Astrocyte of the hippocampus (primary cell): ENCODE measurements at regions not wholly inside any gene's neighbourhood (a gene's known extent, or its start where the extent isn't known, plus 50 kb on each side); places are given as distances from the start of the nearest gene placed in this dataset.
"Not testable (repeated sequence)": the region's sequence is repeated elsewhere in the genome, so short reads cannot be mapped to it uniquely, and the experiment has no call there.

Experiments used
- DNase-seq: peaks from one replicate; pipeline ENCODE4 v3.0.0; 2011; ENCODE audit warnings: low read depth, low spot score

DNA sequence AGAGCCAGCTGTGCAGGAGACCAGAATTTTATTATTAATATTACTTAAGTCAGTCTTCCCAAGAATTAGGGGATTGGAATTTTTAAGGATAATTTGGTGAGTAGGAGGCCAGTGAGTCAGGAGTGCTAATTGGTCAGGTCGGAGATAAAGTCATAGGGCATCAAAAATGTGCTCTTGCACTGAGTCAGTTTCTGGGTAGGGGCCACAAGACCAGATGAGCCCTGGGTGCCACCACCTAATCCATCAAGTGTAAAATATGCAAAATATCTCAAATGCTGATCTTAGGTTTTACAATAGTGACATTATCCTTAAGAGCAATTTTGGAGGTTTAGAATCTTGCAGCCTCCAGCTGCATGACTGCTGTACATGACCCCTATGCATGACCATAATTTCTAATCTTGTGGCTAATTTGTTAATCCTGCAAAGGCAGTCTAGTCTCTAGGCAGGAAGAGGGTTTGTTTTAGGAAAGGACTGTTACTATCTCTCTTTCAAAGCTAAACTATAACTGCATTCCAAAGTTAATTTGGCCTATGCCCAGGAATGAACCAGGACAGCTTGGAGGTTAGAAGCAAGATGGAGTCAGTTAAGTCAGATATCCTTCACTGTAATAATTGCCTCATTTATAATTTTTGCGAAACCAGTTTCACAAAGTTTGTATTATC lies 215.9 kb downstream of the RNF152 start:
- no peak for DNase-seq

DNA sequence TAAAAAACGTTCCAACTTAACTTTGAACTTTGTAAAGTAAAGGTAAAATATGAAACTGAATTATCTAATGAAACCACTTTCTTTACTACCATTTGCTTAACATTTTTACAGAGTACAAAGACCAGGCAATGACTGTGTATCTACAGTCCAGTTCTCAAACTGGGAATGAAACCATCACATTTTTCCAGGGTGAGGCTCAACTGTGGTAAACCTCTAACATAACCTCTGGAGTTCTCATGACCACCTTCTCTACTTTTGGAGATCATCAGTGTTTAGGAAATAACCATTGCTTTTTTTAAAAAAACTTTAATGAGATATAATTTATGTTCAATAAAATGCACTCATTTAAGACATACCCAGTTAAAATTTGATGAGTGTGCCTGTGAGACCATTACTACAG lies 223.5 kb downstream of the RNF152 start:
- peak; percentile 48 for DNase-seq

- DNase-seq = no peak
These were observed 225.8 kb downstream of the RNF152 start for GRCh38 chr18:61666876-61667590.

GRCh38 chr18:61664419-61665084 lies 228.3 kb downstream of the RNF152 start:
- DNase-seq = no peak

DNA sequence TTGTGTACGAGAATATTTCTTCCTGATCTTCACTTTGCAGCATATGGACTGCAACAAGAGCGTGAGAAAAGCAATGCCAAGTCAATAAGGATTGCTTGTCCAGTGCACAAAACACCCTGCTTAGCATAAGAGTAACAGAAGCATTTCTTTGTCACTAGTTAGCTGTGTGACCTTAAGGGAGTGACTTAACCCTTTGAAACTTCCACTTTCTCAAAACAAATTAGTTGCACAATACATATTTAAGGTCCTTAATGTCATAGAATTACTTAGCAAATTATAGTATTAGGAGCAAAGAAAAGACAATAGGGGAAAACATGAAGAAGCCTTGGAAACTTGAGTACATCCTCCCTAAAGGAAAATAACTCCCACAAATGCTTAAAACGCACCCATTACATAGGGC lies 230.1 kb downstream of the RNF152 start:
- DNase-seq = no peak

GRCh38 chr18:61658431-61658830 lies 234.4 kb downstream of the RNF152 start:
- DNase-seq = no peak

DNA sequence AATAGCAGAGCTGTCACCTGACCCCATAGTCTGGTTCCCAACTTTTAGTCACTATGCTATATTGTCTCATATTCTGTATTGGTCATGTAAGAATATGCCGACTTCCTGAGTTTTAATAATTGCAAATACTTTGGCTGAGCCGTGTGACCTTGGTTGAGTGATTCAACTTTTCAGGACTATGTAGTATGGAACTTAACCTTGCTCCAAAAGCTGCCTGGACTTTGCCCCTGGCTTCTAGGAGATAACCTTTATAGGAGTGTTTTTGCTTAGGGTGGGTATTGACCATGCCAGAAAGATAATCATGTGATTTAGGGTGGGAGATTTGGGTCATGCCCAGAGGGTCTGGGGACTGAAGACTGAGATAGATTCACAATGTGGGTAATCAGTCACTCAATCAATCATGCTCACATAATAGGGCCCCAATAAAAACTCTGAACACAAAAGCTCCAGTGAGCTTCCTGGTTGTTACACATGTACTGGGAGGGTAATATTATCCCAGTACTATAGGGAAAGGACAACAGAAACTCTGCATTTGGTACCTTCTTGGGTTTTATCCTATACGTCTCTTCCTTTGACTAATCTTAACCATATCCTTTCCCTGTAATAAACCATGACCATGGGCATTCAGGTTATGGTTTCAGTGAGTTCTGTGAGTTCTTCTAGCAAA lies 235.6 kb downstream of the RNF152 start:
- no peak for DNase-seq

GRCh38 chr18:61655630-61656029 lies 237.2 kb downstream of the RNF152 start:
- no peak for DNase-seq

- no peak for DNase-seq
These were observed 238.8 kb downstream of the RNF152 start for GRCh38 chr18:61653823-61654551.

GRCh38 chr18:61651880-61652268 lies 240.9 kb downstream of the RNF152 start:
- no peak for DNase-seq

DNA sequence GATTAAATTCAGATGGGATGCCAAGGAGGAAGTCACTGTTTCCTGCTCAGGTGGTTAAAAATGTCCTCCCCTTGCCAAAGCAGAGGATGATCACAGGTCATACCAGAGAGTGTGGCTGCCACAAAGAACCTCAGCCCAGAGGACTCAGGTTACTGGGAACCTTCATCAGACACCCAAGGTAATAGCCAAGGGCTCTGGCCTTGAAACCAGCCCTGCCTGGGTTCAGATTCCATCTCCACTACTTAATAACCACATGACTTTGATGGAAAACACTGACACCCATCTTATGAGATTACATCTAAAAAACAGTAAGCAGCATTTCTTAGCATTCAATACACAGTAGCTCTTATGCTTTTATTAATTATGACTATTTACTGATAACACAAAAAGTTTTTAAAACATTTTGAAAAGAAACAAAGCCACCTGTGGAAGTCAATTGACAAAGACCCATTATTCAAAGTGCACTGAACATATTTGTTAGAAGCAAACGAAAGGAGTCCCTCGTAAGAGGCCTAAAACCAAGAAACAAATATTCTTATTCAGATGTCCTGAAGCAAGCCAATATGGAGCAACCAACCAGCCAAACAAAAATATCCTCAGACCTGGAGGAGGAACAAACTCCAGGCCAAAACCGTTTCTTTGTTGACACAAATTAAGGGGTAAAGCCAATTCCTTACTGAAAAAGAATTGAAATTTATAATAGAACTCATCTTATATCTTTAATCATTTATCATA lies 241.5 kb downstream of the RNF152 start:
- DNase-seq = no peak

DNA sequence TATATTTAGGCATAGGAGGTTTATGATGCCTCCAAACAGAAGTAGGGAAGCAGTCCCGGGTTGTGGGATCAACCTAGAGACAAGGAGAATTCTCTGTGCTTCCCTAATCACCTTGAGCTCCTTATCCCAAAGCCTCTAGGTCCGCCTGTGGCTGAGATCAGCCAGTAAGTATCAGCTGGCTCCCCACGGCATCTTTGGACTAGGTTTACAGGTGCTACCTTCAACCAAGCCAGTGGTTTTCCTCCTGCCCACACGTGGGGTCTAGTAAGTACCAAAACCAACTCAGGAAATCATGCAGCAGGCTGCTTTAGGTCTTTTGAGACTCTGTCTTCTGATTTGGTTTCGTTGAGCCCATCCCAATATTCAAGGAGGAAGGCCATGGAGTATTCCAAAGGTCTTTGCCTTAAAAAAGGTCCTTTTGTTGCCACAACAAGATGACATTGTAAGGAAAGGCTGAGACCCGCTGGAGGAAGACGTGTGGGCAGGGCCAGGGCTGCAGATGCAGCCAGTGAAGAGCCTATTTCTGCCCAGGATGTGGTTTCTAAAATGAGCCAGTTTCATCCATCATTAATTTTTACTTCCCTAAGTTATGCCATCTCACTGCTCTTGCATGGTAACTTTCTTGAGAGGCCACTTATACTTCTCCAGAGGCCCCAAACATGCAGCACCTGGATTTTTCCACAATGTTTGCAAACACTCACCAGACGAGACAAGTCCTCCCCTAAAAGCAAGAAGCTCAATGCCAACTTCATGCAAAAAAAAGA lies 248.7 kb downstream of the RNF152 start:
- no peak for DNase-seq

DNA sequence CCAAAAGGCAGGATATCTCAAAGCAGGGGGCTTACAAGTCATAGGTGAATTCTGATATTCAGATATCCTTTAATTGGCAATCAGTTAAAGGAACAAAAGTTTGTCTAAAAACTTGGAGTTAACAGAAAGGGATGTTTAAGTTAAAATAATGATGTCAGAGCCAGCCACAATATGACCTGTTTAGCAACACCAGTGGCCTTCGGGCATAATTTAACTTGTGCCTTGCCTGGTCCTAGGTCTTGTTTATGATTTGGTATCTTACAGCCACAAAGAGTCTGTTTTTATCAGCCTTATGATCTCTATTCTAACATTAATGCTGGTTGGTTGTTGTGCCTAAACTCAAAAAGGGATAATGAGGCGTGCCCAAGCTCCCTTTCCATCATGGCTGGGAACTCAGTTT lies 252.9 kb downstream of the RNF152 start:
- DNase-seq = no peak

DNA sequence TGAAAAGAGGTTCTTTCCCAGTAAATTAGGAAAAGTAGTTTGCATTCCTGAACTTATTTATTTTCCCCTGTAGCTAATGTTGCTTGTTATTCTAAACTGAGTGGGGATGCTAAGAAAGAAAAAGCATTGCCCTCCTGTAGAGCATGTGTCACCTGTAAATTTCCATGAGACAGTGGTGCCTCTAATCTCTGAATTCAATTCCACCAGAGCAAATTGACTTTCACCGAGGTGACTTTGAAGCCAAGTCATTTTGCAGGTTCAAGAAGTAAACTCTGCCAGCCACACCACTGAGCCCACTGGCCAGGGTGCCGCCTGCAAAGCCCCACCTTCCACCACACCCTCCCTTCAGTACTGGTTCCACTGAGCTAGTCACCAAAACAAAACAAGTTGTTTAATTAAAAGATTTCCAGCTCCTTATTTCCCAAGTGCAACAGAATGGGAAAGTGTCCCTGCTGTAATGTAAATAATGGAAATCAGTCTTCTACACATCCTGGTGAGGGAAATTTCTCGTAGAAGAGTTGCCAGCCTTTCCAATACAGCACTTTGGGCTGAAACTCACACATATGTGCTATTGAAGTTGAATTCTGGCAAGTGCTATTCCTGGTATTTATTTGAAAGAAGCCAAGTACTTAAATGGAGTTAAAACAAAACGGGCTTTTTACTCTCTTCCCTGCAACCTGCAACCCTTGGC lies 254.8 kb downstream of the RNF152 start:
- DNase-seq = no peak

GRCh38 chr18:61637319-61637718 lies 255.5 kb downstream of the RNF152 start:
- DNase-seq = no peak

- DNase-seq = peak; percentile 74
These were observed 256.8 kb downstream of the RNF152 start for GRCh38 chr18:61635901-61636528.

DNA sequence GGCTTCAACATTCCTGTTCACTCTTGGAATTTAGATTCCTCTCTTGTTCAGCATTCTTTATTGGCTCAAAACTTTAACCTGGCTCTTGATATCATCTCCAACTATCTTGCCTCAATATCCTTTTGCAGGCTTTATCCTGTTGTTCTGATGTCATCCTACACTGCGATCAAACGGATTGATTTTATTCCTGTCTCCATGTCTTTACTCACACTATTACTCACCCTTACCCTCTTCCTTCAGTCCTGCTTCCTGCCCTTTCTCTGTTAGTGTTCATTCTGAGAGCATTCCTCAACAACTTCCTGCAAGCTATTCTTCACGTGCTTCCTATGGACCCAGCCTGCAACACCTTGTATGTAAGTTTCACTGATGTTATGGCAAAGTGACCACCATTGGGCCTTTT lies 264.7 kb downstream of the RNF152 start:
- DNase-seq = no peak

GRCh38 chr18:61624631-61625030 lies 268.2 kb downstream of the RNF152 start:
- DNase-seq = not testable (repeated sequence)

GRCh38 chr18:61619783-61620182 lies 273.0 kb downstream of the RNF152 start:
- DNase-seq = no peak
